B cell (primary cell): ENCODE measurements at regions not wholly inside any gene's neighbourhood (a gene's known extent, or its start where the extent isn't known, plus 50 kb on each side); places are given as distances from the start of the nearest gene placed in this dataset.

ENCODE experiments used
- EZH2 ChIP-seq: IDR thresholded peaks from 2 replicates; pipeline ENCODE4 v1.6.1; 2012; ENCODE audit warnings: borderline replicate concordance, low read depth, mild to moderate bottlenecking, moderate library complexity, low read length; ENCODE audit not compliant: insufficient read depth, poor library complexity, severe bottlenecking
- TF ChIP-seq, protein P1 (sequence below): fragments of 200-600 bp; IDR thresholded peaks from one replicate; pipeline ENCODE4 v1.8.0; 2022; ENCODE audit warnings: antibody characterized with exemption, mild to moderate bottlenecking

DNA sequence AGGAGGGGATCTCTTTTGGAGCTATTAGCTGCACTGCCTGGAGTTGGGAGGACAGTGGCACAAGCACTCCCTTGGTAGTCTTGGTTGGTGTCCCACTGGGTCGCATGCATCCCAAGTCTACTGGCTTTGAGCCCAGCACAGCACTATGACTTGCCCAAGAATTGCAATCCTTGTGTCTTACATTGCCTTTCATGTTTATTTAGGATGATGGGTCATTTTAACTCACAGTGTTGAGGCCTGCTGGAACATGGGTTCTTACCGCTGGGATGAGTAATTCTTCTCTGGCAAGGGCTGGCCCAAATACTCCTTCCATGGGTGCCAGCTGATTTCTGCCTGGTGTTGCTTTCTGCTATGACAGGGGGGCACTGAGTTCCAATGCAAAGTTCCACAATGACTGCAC, 185.5 kb downstream of the TEX13C start:
- TF ChIP-seq, protein P1, sequence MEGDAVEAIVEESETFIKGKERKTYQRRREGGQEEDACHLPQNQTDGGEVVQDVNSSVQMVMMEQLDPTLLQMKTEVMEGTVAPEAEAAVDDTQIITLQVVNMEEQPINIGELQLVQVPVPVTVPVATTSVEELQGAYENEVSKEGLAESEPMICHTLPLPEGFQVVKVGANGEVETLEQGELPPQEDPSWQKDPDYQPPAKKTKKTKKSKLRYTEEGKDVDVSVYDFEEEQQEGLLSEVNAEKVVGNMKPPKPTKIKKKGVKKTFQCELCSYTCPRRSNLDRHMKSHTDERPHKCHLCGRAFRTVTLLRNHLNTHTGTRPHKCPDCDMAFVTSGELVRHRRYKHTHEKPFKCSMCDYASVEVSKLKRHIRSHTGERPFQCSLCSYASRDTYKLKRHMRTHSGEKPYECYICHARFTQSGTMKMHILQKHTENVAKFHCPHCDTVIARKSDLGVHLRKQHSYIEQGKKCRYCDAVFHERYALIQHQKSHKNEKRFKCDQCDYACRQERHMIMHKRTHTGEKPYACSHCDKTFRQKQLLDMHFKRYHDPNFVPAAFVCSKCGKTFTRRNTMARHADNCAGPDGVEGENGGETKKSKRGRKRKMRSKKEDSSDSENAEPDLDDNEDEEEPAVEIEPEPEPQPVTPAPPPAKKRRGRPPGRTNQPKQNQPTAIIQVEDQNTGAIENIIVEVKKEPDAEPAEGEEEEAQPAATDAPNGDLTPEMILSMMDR = no peak
- no peak for TF ChIP-seq EZH2
